Brain microvascular endothelial cell (primary cell): ENCODE measurements at regions not wholly inside any gene's neighbourhood (a gene's known extent, or its start where the extent isn't known, plus 50 kb on each side); places are given as distances from the start of the nearest gene placed in this dataset.

ENCODE experiments used
- DNase-seq: peaks from one replicate; pipeline ENCODE4 v3.0.0-alpha.2; 2020
- H3K27ac ChIP-seq: fragments of 250-450 bp; sonication (Bioruptor Pico); 2 replicates; pipeline ENCODE4 v1.5.1; 2020; ENCODE audit warnings: mild to moderate bottlenecking, moderate library complexity
- H3K27me3 ChIP-seq: fragments of 250-450 bp; sonication (Bioruptor Pico); replicated peaks from 2 replicates; pipeline ENCODE4 v1.5.1; 2020; ENCODE audit warnings: mild to moderate bottlenecking
- H3K36me3 ChIP-seq: fragments of 250-450 bp; sonication (Bioruptor Pico); replicated peaks from 2 replicates; pipeline ENCODE4 v1.5.1; 2020; ENCODE audit warnings: mild to moderate bottlenecking
- H3K4me3 ChIP-seq: 2 replicates; pipeline ENCODE4 v1.5.1; 2011; ENCODE audit warnings: low read depth, mild to moderate bottlenecking, control low read depth, low read length, moderate library complexity
- CTCF ChIP-seq: IDR thresholded peaks from 2 replicates; pipeline ENCODE4 v1.5.1; 2011; ENCODE audit warnings: low read depth, mild to moderate bottlenecking, moderate library complexity, low read length, control low read depth, inconsistent platforms; ENCODE audit errors: missing control alignments
- in situ Hi-C: cut with HindIII; loops from 2 replicates; pipeline ENCODE4 v1.10.0; 2017; ENCODE audit warnings: low sequenced_read_pairs, low pct_ligation_motif_present

DNA sequence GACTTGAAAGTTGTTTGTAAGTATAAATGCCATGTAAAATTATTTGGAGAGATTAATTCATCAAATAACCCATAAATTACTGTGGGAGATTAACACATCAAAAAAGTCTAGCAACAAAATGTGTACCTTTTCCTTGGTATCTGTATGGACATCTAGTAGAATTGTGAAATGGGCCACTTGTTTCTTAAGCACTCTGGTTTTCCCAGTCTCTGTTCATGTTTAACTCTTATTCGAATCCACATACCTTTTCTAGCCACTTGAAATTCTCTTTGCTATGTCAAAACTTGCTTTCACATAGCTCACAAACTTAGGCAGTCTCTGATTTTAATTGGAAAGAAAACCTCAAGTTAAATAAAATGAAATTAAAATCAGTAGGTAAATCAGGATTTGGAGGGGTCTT is 470.6 kb downstream of the LMO7 start:
- in situ Hi-C loops = no loop called here
- Histone ChIP-seq H3K27me3 (no peaks in the 10 kb centered on the region), H3K4me3 (no peak overlapping the region), H3K27ac (no peak overlapping the region), H3K36me3 (no peaks in the 10 kb centered on the region)
- no peak for DNase-seq
- TF ChIP-seq CTCF = no peak

GRCh38 chr13:76094645-76095044 is 458.5 kb downstream of the LMO7 start:
- TF ChIP-seq CTCF = no peak
- Histone ChIP-seq H3K27ac (no peak overlapping the region), H3K36me3 (no peaks in the 10 kb centered on the region), H3K4me3 (no peak overlapping the region), H3K27me3 (no peaks in the 10 kb centered on the region)
- no peak for DNase-seq
- in situ Hi-C loops = no loop called here

DNA sequence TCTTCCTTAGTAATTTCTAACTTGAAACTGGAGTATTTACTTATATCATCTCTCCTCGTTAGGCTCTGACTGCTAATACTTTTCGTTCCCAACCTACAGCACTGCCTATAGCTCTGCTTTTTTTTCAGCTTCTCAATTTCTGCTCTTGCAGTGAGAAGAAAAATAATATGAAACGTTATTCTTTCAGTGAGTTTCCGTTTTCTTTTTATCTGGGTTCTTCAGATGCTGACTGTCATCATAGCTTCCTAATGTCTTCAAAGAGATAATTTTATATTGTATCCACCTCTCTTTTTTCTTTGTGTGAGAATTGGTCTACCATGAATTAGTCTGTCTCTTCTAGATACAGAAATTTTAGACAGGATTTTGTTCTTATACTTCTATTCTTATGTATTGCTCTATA is 454.9 kb downstream of the LMO7 start:
- Histone ChIP-seq H3K4me3 (no peak overlapping the region), H3K36me3 (no peaks in the 10 kb centered on the region), H3K27ac (no peak overlapping the region), H3K27me3 (no peaks in the 10 kb centered on the region)
- in situ Hi-C loops = no loop called here
- no peak for TF ChIP-seq CTCF
- DNase-seq = no peak

GRCh38 chr13:76086729-76087128 is 450.6 kb downstream of the LMO7 start:
- Histone ChIP-seq H3K36me3 (no peaks in the 10 kb centered on the region), H3K27ac (no peak overlapping the region), H3K4me3 (no peak overlapping the region), H3K27me3 (no peaks in the 10 kb centered on the region)
- in situ Hi-C loops = no loop called here
- no peak for TF ChIP-seq CTCF
- DNase-seq = peak; percentile 0

DNA sequence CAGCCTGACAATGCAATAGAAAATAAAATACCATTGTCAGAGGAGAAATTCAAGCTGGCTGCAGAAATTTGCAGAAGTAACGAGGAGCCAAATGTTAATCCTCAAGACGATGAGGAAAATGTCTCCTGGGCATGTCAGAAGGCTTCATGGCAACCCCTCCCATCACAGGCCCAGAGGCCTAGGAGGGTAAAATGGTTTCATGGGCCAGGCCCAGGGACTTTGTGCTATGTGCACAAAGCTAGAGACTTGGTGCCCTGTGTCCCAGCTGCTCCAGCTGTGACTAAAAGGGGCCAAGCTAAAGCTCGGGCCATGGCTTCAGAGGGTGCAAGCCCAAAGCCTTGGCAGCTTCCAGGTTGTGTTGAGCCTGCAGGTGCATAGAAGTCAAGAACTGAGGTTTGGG is 431.7 kb downstream of the LMO7 start:
- no peak for TF ChIP-seq CTCF
- Histone ChIP-seq H3K27ac (no peak overlapping the region), H3K36me3 (no peaks in the 10 kb centered on the region), H3K27me3 (no peaks in the 10 kb centered on the region), H3K4me3 (no peak overlapping the region)
- in situ Hi-C loops = no loop called here
- DNase-seq = no peak

DNA sequence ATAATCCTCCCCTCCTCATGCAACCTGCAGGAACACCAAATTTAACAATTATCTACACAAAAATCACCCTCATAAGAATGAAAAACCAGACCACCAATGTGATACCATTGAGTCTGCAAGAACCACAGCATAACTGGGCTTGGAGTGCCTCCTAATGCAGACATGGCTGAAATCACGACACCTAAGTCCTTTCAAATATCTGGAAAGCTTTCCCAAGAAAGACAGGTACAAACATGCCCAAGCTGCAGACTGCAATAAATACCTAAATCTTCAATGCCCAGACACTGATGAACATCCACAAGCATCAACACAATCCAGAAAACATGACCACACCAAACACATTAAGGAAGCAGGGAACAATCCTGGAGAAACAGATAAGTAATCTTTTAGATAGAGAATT is 417.1 kb downstream of the LMO7 start:
- in situ Hi-C loops = no loop called here

More for the DNA sequence above, 417.1 kb downstream of the LMO7 start:
- no peak for DNase-seq
- no peaks in the 10 kb centered on the region for H3K36me3 ChIP-seq
- H3K27me3 ChIP-seq = no peaks in the 10 kb centered on the region
- TF ChIP-seq CTCF = no peak
- H3K27ac ChIP-seq = no peak overlapping the region
- no peak overlapping the region for H3K4me3 ChIP-seq
